Testis (tissue), 2 donors: ENCODE measurements at regions not wholly inside any gene's neighbourhood (a gene's known extent, or its start where the extent isn't known, plus 50 kb on each side); places are given as distances from the start of the nearest gene placed in this dataset.

Experiments used
- DNase-seq: peaks from one replicate; pipeline ENCODE4 v3.0.0-alpha.2; 2019
- H3K27ac ChIP-seq, 2 donors: fragments of 200-600 bp; sonication (generic); one replicate each; pipeline ENCODE4 v1.5.1; 2019
- H3K27me3 ChIP-seq: fragments of 200-600 bp; sonication (generic); one replicate; pipeline ENCODE4 v1.5.1; 2019
- H3K36me3 ChIP-seq: fragments of 200-600 bp; sonication (generic); one replicate; pipeline ENCODE4 v1.5.1; 2017; ENCODE audit warnings: low read depth; ENCODE audit errors: missing control alignments
- H3K4me1 ChIP-seq: fragments of 200-600 bp; sonication (generic); one replicate; pipeline ENCODE4 v1.5.1; 2019
- H3K4me3 ChIP-seq, 2 donors: fragments of 200-600 bp; sonication (generic); one replicate each; pipeline ENCODE4 v1.5.1; 2017 to 2019
- H3K9me3 ChIP-seq: fragments of 200-600 bp; sonication (generic); one replicate; pipeline ENCODE4 v1.5.1; 2017
- POLR2A ChIP-seq: fragments of 450-650 bp; IDR thresholded peaks from one replicate; pipeline ENCODE4 v1.6.1; 2017; ENCODE audit warnings: antibody characterized with exemption, mild to moderate bottlenecking, moderate library complexity
- WGBS, 2 donors: methylation state at CpG; one replicate each; pipeline ENCODE4 v1.1.5; 2018; 5-methylcytosine and 5-hydroxymethylcytosine counted together
- intact Hi-C: fragments of 100-400 bp; cut with DNase I; formaldehyde crosslinking; loops from one replicate; pipeline ENCODE4 v1.15.1; 2023; ENCODE audit warnings: low total_unique reads
- TF ChIP-seq, protein P1 (sequence below), 3 experiments: fragments of 450-650 bp in 2 of 3; fragments of 200-600 bp in 1 of 3; sonication (generic) in 1 of 3; IDR thresholded peaks; one replicate each; pipeline ENCODE4 v1.5.1; 2016 to 2019; ENCODE audit warnings: antibody characterized with exemption in 3 of 3, mild to moderate bottlenecking in 2 of 3, moderate library complexity in 1 of 3

DNA sequence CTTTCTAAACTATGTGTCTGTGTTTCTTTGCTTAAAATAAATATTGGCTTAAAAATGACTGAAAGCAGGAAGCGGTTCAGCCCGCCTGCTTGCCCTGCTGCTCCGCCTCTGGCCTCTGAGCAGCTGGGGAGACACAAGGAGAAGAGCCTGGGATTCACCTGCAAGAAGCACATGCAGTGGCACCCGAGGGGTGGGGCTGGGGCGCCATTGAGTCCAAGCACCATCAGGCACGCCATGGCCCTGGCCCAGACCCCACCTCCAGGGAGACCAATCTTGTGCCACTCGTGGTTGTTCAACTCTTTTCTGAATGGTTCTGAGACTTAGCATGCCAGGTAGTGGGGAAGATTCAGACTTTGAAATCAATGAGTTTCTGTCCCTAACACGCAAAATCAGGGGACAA lies 495.5 kb upstream of the MYT1L start:
- Histone ChIP-seq H3K9me3 (no peaks in the 10 kb centered on the region), H3K4me1 (no peaks in the 10 kb centered on the region), H3K27me3 (no peaks in the 10 kb centered on the region), H3K4me3 (no peak overlapping the region), H3K36me3 (no peaks in the 10 kb centered on the region), H3K27ac (no peak overlapping the region)
- 74 to 88% methylated on average over 8 of the region's 8 CpGs for WGBS, 2 donors
- no peak for DNase-seq
- intact Hi-C loops, result no loop called here
- TF ChIP-seq, protein P1, sequence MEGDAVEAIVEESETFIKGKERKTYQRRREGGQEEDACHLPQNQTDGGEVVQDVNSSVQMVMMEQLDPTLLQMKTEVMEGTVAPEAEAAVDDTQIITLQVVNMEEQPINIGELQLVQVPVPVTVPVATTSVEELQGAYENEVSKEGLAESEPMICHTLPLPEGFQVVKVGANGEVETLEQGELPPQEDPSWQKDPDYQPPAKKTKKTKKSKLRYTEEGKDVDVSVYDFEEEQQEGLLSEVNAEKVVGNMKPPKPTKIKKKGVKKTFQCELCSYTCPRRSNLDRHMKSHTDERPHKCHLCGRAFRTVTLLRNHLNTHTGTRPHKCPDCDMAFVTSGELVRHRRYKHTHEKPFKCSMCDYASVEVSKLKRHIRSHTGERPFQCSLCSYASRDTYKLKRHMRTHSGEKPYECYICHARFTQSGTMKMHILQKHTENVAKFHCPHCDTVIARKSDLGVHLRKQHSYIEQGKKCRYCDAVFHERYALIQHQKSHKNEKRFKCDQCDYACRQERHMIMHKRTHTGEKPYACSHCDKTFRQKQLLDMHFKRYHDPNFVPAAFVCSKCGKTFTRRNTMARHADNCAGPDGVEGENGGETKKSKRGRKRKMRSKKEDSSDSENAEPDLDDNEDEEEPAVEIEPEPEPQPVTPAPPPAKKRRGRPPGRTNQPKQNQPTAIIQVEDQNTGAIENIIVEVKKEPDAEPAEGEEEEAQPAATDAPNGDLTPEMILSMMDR (IDR thresholded peaks at IDR 0.05), result no peak
- no peak for TF ChIP-seq POLR2A

DNA sequence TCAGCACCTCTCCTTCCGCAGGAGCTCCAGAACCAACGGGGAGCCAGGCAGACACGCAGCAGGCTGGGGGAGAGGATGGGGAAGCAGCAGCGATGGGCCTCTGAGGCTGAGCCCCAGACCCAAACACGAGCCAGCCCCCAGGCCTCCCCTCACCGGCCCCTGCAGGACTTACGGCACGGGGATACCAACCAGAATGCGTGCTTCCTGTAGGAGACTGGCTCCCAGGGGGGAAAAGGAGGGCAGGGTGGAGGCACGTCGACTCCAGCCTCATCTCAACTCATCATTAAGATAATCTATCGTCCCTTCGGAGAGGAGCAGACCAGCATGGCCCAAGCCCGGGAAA lies 495.1 kb upstream of the MYT1L start:
- no peak overlapping the region for H3K27ac ChIP-seq
- intact Hi-C loops, result no loop called here
- H3K36me3 ChIP-seq, result no peaks in the 10 kb centered on the region
- H3K9me3 ChIP-seq, result no peaks in the 10 kb centered on the region
- DNase-seq, result no peak
- H3K4me1 ChIP-seq, result no peaks in the 10 kb centered on the region
- 59 to 71% methylated on average over 12 to 14 of the region's 14 CpGs for WGBS, 2 donors
- no peaks in the 10 kb centered on the region for H3K27me3 ChIP-seq
- no peak for TF ChIP-seq POLR2A
- TF ChIP-seq, protein P1 (IDR thresholded peaks at IDR 0.05), result no peak
- no peak overlapping the region for H3K4me3 ChIP-seq

DNA sequence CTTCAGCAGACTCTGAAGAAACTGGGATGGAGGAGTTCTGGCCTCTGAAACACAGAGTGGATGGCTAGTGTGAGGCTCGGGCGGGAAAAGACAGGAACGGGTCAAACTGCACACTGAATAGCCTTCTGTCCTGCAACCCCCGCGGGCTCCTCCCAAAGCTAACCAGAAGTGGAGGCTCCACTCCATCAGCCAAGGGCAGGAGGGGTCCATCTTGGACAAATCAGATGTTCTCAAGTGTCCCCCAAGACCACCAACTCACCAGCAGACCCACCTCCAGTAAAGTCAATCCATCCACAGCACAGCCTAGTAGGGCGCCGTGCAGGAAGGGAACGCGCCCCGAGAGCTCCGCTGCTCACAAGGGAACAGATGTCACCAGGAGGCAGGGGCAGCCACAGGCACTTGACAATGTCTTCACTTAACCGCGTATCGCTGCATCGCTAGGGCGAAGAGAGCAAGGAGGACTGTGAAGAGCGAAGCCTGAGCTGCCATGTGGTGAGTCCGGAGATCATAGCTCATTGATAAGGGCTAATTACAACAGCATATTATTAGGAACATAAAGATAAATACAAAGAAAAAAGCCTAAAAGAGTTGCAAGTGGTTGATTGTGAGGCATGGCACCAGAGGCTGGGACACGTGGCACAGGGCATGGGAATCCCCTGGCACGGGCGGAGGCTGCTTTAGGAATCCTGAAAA lies 494.6 kb upstream of the MYT1L start:
- TF ChIP-seq, protein P1 (IDR thresholded peaks at IDR 0.05), result no peak
- no peak for TF ChIP-seq POLR2A
- Histone ChIP-seq H3K9me3 (no peaks in the 10 kb centered on the region), H3K4me3 (no peak overlapping the region), H3K4me1 (no peaks in the 10 kb centered on the region), H3K36me3 (no peaks in the 10 kb centered on the region), H3K27ac (no peak overlapping the region), H3K27me3 (no peaks in the 10 kb centered on the region)
- intact Hi-C loops, result no loop called here
- WGBS, 2 donors, result 63 to 71% methylated on average over 21 of the region's 21 CpGs
- no peak for DNase-seq

DNA sequence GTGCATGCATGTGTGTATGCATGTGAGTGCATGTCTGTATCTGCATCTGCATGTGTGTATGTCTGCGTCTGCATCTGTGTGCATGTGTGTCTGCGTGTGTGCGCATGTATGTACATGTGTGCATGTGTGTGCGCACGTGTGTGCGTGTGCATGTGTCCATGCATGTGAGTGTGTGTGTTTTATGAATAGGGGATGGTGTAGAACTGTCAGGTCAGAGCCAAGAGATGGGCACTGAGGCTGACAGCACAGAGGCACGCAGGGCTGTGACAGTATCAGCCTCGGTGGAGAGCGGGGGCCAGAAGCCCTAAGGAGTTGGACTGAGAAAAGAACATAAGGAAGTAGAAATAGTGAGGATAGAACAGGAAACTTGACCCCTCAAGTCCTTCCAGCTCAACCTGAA lies 494.0 kb upstream of the MYT1L start:
- Histone ChIP-seq H3K27ac (no peak overlapping the region), H3K4me3 (no peak overlapping the region), H3K4me1 (no peaks in the 10 kb centered on the region), H3K27me3 (no peaks in the 10 kb centered on the region), H3K36me3 (no peaks in the 10 kb centered on the region), H3K9me3 (no peaks in the 10 kb centered on the region)
- no peak for DNase-seq
- TF ChIP-seq POLR2A, result no peak
- TF ChIP-seq, protein P1 (IDR thresholded peaks at IDR 0.05), result no peak
- 84 to 92% methylated on average over 9 of the region's 9 CpGs for WGBS, 2 donors
- intact Hi-C loops, result no loop called here

DNA sequence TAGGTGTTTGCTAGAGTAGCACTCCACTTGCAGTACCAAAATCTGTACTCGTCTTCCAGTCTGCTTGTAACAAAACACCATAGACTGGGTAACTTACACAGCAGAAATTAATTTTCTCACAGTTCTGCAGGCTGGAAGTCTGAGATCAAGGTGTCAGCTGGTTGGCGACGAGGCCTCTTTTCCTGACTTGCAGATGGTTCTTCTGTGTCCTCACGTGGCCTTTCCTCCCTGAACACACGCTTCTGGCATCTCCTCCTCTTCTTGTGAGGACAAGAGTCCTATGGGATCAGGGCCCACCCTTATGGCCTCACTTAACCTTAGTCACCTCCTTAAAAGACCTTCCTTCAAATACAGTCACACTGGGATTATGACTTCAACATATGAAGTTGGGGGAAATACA lies 493.5 kb upstream of the MYT1L start:
- 77 to 79% methylated on average over 5 of the region's 5 CpGs for WGBS, 2 donors
- H3K4me3 ChIP-seq, result no peak overlapping the region
- TF ChIP-seq, protein P1 (IDR thresholded peaks at IDR 0.05), result no peak
- no peak for TF ChIP-seq POLR2A
- no peak for DNase-seq
- H3K4me1 ChIP-seq, result no peaks in the 10 kb centered on the region
- intact Hi-C loops, result no loop called here
- H3K9me3 ChIP-seq, result no peaks in the 10 kb centered on the region
- no peak overlapping the region for H3K27ac ChIP-seq
- H3K27me3 ChIP-seq, result no peaks in the 10 kb centered on the region
- H3K36me3 ChIP-seq, result no peaks in the 10 kb centered on the region
